PC-9 (cell line): ENCODE measurements at regions not wholly inside any gene's neighbourhood (a gene's known extent, or its start where the extent isn't known, plus 50 kb on each side); places are given as distances from the start of the nearest gene placed in this dataset.

Experiments
- BruUV-seq: library from RNA; stranded (reverse); fragments of 400-500 nt; replicated peaks from 2 replicates; lab custom pipeline; 2021; lab: Mats Ljungman, UMichigan
- CTCF ChIA-PET: fragments of 300-600 bp; sonication (Branson Sonifier 250); formaldehyde crosslinking; loops from one replicate; lab custom pipeline; 2022; ENCODE audit warnings: antibody characterized with exemption; lab: Charles Lee
- POLR2A ChIA-PET: fragments of 300-600 bp; sonication (Branson Sonifier 250); formaldehyde crosslinking; loops from one replicate; lab custom pipeline; 2022; ENCODE audit warnings: antibody characterized with exemption; ENCODE audit not compliant: unreplicated experiment; lab: Charles Lee
- DNase-seq, 2 experiments: peaks; one replicate each; pipeline versions ENCODE4 v3.0.0 to v3.0.0-alpha.2; 2015 to 2022; ENCODE audit warnings: mixed read lengths in 1 of 2
- H2AFZ ChIP-seq: fragments of 200-600 bp; sonication (generic); 2 replicates; pipeline ENCODE4 v1.8.1; 2017; ENCODE audit warnings: antibody characterized with exemption
- H3F3A ChIP-seq: fragments of 200-600 bp; sonication (generic); 2 replicates; pipeline ENCODE4 v1.8.1; 2017; ENCODE audit warnings: antibody characterized with exemption, mild to moderate bottlenecking, low read depth; ENCODE audit not compliant: insufficient read depth
- H3K27ac ChIP-seq: fragments of 200-600 bp; sonication (generic); 2 replicates; pipeline ENCODE4 v1.6.1; 2016; ENCODE audit warnings: mixed run types
- H3K27me3 ChIP-seq: fragments of 200-600 bp; sonication (generic); 2 replicates; pipeline ENCODE4 v1.6.1; 2016; ENCODE audit warnings: low read depth, mixed run types; ENCODE audit not compliant: insufficient read depth
- H3K36me3 ChIP-seq: fragments of 200-600 bp; sonication (generic); 2 replicates; pipeline ENCODE4 v1.6.1; 2016; ENCODE audit warnings: low read depth, mixed run types
- H3K4me1 ChIP-seq: fragments of 200-600 bp; sonication (generic); replicated peaks from 2 replicates; pipeline ENCODE4 v1.6.1; 2016; ENCODE audit warnings: mixed run types; ENCODE audit not compliant: insufficient read depth
- H3K4me2 ChIP-seq: fragments of 200-600 bp; sonication (generic); 2 replicates; pipeline ENCODE4 v1.6.1; 2017; ENCODE audit warnings: mixed run types
- H3K4me3 ChIP-seq: fragments of 200-600 bp; sonication (generic); 2 replicates; pipeline ENCODE4 v1.6.1; 2016; ENCODE audit warnings: mixed run types
- H3K79me2 ChIP-seq: fragments of 200-600 bp; sonication (generic); 2 replicates; pipeline ENCODE4 v1.6.1; 2017; ENCODE audit warnings: low read depth, mixed run types
- H3K9me2 ChIP-seq: fragments of 200-600 bp; sonication (generic); 2 replicates; pipeline ENCODE4 v1.8.1; 2017; ENCODE audit warnings: mild to moderate bottlenecking; ENCODE audit not compliant: insufficient read depth
- H3K9me3 ChIP-seq: fragments of 200-600 bp; sonication (generic); 2 replicates; pipeline ENCODE4 v1.8.1; 2016; ENCODE audit warnings: low read depth; ENCODE audit not compliant: insufficient read depth
- H4K20me1 ChIP-seq: fragments of 200-600 bp; sonication (generic); 2 replicates; pipeline ENCODE4 v1.8.1; 2017; ENCODE audit not compliant: insufficient read depth
- CTCF ChIP-seq: fragments of 200-600 bp; sonication (generic); conservative IDR thresholded peaks from 2 replicates; pipeline ENCODE4 v1.6.1; 2017; ENCODE audit warnings: mixed run types, antibody characterized with exemption, mild to moderate bottlenecking, moderate library complexity
- EZH2 ChIP-seq: fragments of 200-600 bp; sonication (generic); IDR thresholded peaks from 2 replicates; pipeline ENCODE4 v1.8.0; 2017; ENCODE audit warnings: antibody characterized with exemption, low read depth
- intact Hi-C: fragments of 100-400 bp; cut with micrococcal nuclease; formaldehyde crosslinking; loops from one replicate; pipeline ENCODE4 v1.10.0; 2022; ENCODE audit not compliant: unreplicated experiment

GRCh38 chr4:173880897-173881296 lies 350.9 kb upstream of the HAND2 start:
- POLR2A ChIA-PET, result no interaction called here
- BruUV-seq, result no TSS peak

GRCh38 chr4:173879509-173879908 lies 349.5 kb upstream of the HAND2 start:
- H3K4me2 ChIP-seq, result no peak overlapping the region
- no peak for DNase-seq
- CTCF ChIA-PET, result no interaction called here

More at GRCh38 chr4:173880897-173881296, 350.9 kb upstream of the HAND2 start:
- Histone ChIP-seq H3K27me3 (no peaks in the 10 kb centered on the region), H3K4me1 (no peaks in the 10 kb centered on the region), H3K4me2 (no peak overlapping the region), H3K36me3 (no peaks in the 10 kb centered on the region), H3K9me3 (no peaks in the 10 kb centered on the region), H3F3A (no peaks in the 10 kb centered on the region), H4K20me1 (no peaks in the 10 kb centered on the region), H2AFZ (no peak overlapping the region), H3K9me2 (no peaks in the 10 kb centered on the region), H3K79me2 (no peaks in the 10 kb centered on the region), H3K4me3 (no peak overlapping the region), H3K27ac (no peak overlapping the region)
- no peak for DNase-seq
- intact Hi-C loops, result no loop called here
- CTCF ChIA-PET, result no interaction called here
- no peak for TF ChIP-seq EZH2
- no peak for TF ChIP-seq CTCF

DNA sequence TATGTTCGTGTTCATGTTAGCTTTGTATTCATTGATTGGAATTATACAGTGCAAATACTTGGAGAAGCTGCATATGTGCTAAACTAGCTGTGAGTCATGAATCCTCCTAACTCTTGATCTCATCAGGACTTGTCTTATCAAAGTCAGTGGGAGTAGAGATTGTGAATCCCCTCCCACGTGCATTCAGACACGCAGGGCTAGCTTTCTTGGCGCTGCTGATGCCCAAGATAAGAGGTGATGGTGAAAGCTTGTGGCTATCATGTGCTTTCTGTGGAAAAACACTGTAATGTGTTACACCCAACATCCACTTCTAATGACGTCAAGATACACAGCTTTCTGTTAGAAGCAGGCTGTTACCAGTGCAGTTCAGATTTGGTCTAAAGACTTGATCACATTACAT lies 348.7 kb upstream of the HAND2 start:
- BruUV-seq, result no TSS peak
- no peak overlapping the region for H3K4me2 ChIP-seq
- no peaks in the 10 kb centered on the region for H3K9me2 ChIP-seq
- no peaks in the 10 kb centered on the region for H3F3A ChIP-seq
- no peaks in the 10 kb centered on the region for H3K27me3 ChIP-seq
- intact Hi-C loops, result no loop called here
- no peak for TF ChIP-seq CTCF
- TF ChIP-seq EZH2, result no peak
- no peaks in the 10 kb centered on the region for H4K20me1 ChIP-seq
- DNase-seq, result no peak
- H3K9me3 ChIP-seq, result no peaks in the 10 kb centered on the region
- no peak overlapping the region for H3K4me3 ChIP-seq
- no peak overlapping the region for H3K27ac ChIP-seq
- H3K36me3 ChIP-seq, result no peaks in the 10 kb centered on the region
- no peaks in the 10 kb centered on the region for H3K79me2 ChIP-seq
- H2AFZ ChIP-seq, result no peak overlapping the region
- ChIA-PET POLR2A (no interaction called here), CTCF (no interaction called here)
- no peaks in the 10 kb centered on the region for H3K4me1 ChIP-seq

More at GRCh38 chr4:173879509-173879908, 349.5 kb upstream of the HAND2 start:
- intact Hi-C loops, result no loop called here
- Histone ChIP-seq H3K27ac (no peak overlapping the region), H3K9me2 (no peaks in the 10 kb centered on the region), H3K36me3 (no peaks in the 10 kb centered on the region), H2AFZ (no peak overlapping the region), H3K79me2 (no peaks in the 10 kb centered on the region), H3K4me3 (no peak overlapping the region), H3F3A (no peaks in the 10 kb centered on the region), H3K9me3 (no peaks in the 10 kb centered on the region), H3K27me3 (no peaks in the 10 kb centered on the region), H4K20me1 (no peaks in the 10 kb centered on the region), H3K4me1 (no peaks in the 10 kb centered on the region)
- no peak for TF ChIP-seq CTCF
- TF ChIP-seq EZH2, result no peak
- no TSS peak for BruUV-seq
- POLR2A ChIA-PET, result no interaction called here
